Ovary (tissue), 7 donors: ENCODE measurements at regions not wholly inside any gene's neighbourhood (a gene's known extent, or its start where the extent isn't known, plus 50 kb on each side); places are given as distances from the start of the nearest gene placed in this dataset.

ENCODE experiments used
- DNase-seq, 5 donors: peaks; one replicate each; pipeline ENCODE4 v3.0.0-alpha.2; 2019 to 2020
- H3K27ac ChIP-seq, 2 donors: fragments of 200-600 bp; one replicate each; pipeline versions ENCODE4 v1.5.1 to v1.8.0; 2019 to 2022
- H3K27me3 ChIP-seq: fragments of 200-600 bp; one replicate; pipeline ENCODE4 v1.8.0; 2022
- H3K36me3 ChIP-seq: fragments of 200-600 bp; sonication (generic); one replicate; pipeline ENCODE4 v1.5.1; 2019
- H3K4me1 ChIP-seq: one replicate; pipeline ENCODE4 v1.8.1; 2013; ENCODE audit warnings: mild to moderate bottlenecking, moderate library complexity; ENCODE audit not compliant: insufficient read depth
- H3K4me3 ChIP-seq: fragments of 200-600 bp; sonication (generic); one replicate; pipeline ENCODE4 v1.5.1; 2017
- H3K9me3 ChIP-seq, 2 donors: fragments of 200-600 bp in 1 of 2; sonication (generic) in 1 of 2; one replicate each; pipeline versions ENCODE4 v1.5.1 to v1.8.1; 2013 to 2019; ENCODE audit warnings: mild to moderate bottlenecking in 1 of 2, moderate library complexity in 1 of 2
- CTCF ChIP-seq, 3 donors: fragments of 450-650 bp in 2 of 3; fragments of 200-600 bp in 1 of 3; IDR thresholded peaks; one replicate each; pipeline versions ENCODE4 v1.5.1 to v1.8.0; 2016 to 2022; ENCODE audit warnings: antibody characterized with exemption in 3 of 3, mild to moderate bottlenecking in 1 of 3
- EP300 ChIP-seq: sonication (generic); formaldehyde crosslinking; IDR thresholded peaks from one replicate; pipeline ENCODE4 v1.6.1; 2017; ENCODE audit warnings: antibody characterized with exemption
- POLR2A ChIP-seq: fragments of 450-650 bp; IDR thresholded peaks from one replicate; pipeline ENCODE4 v1.6.1; 2017; ENCODE audit warnings: antibody characterized with exemption, mild to moderate bottlenecking, moderate library complexity
- WGBS, 3 donors: extraction: QIAGEN DNeasy Blood & Tissue Kit in 1 of 3; methylation state at CpG; one replicate each; pipeline versions ENCODE4 v1.1.5 to v1.1.7; 2013 to 2017; 5-methylcytosine and 5-hydroxymethylcytosine counted together
- intact Hi-C, 4 donors: fragments of 100-400 bp; cut with DNase I; formaldehyde crosslinking; loops; one replicate each; pipeline versions ENCODE4 v1.11.0 to v1.15.1; 2022 to 2023
- donor health status: DM: no; HTN: no; CAD: no; lungs with moderate emphysema.
- donor health status: DM: no; HTN: no; CAD: no.
- donor health status: Bipolar disorder and iron deficiency.
- donor health status: DM: no; HTN: no; CAD: no.
- donor health status: DM: yes; HTN: yes; CAD: no.

DNA sequence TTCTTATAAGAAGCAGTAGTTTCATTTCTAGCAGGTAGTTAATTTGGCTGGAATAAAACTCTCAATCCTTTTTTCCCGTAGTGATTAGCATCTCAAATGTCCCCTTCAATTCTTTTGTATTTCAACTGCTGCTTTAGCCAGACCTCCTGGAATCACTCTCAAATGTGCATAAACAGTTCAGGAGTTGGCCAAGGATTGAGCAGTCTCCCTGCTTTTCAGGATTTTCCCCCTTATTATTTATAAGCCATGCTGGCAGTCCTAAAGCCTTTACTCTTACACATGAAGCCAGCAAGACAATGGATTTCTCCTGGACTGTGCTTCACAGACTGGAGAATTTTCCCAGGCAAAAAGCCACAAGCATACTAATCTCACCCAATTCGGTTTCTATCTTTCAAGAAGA is 950.1 kb downstream of the VRK1 start:
- Histone ChIP-seq H3K4me3 (no peak overlapping the region), H3K27me3 (no peaks in the 10 kb centered on the region), H3K9me3 (no peaks in the 10 kb centered on the region), H3K36me3 (no peaks in the 10 kb centered on the region), H3K27ac (no peak overlapping the region), H3K4me1 (no peaks in the 10 kb centered on the region)
- intact Hi-C loops, result no loop called here
- TF ChIP-seq POLR2A (no peak), CTCF (IDR thresholded peaks at IDR 0.05) (no peak), EP300 (no peak)
- no peak for DNase-seq
- WGBS, 3 donors, result 22 to 45% (median 40%) methylated on average over 2 of the region's 2 CpGs

GRCh38 chr14:97748616-97749015 is 951.4 kb downstream of the VRK1 start:
- WGBS, 3 donors, result 69 to 79% (median 72%) methylated on average over 5 of the region's 5 CpGs
- intact Hi-C loops, result no loop called here

GRCh38 chr14:97757491-97757890 is 960.3 kb downstream of the VRK1 start:
- no peak for DNase-seq
- Histone ChIP-seq H3K9me3 (no peaks in the 10 kb centered on the region), H3K36me3 (no peaks in the 10 kb centered on the region), H3K4me3 (no peak overlapping the region), H3K4me1 (no peaks in the 10 kb centered on the region), H3K27me3 (no peaks in the 10 kb centered on the region), H3K27ac (no peak overlapping the region)
- WGBS, 3 donors, result 10 to 26% (median 13%) methylated on average over 6 of the region's 6 CpGs
- intact Hi-C loops, result no loop called here
- TF ChIP-seq CTCF (IDR thresholded peaks at IDR 0.05) (no peak), POLR2A (no peak)

More at GRCh38 chr14:97748616-97749015, 951.4 kb downstream of the VRK1 start:
- Histone ChIP-seq H3K9me3 (no peaks in the 10 kb centered on the region), H3K27ac (no peak overlapping the region), H3K27me3 (no peaks in the 10 kb centered on the region), H3K4me1 (no peaks in the 10 kb centered on the region), H3K36me3 (no peaks in the 10 kb centered on the region), H3K4me3 (no peak overlapping the region)
- TF ChIP-seq POLR2A, result no peak
- no peak for TF ChIP-seq CTCF (IDR thresholded peaks at IDR 0.05)
- no peak for TF ChIP-seq EP300
- DNase-seq, result no peak

DNA sequence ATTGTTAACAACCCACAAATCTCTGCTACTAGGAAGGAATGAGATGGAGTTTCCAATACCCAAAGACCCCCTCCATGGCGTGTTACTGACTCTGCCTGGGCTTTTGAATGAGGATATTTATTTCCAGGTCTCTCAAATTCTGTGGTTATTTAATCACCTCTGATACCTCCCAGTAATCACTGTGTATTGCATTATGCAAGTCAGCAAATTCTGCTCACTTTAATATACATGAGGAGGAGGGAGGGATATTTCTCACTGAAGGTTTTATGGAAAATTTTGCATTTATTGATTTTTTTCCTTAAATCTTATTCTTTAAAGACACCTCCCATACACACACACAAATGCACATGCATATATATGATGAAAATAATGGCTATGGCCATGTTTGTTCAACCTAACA is 962.9 kb downstream of the VRK1 start:
- Histone ChIP-seq H3K27me3 (no peaks in the 10 kb centered on the region), H3K4me1 (no peaks in the 10 kb centered on the region), H3K27ac (no peak overlapping the region), H3K36me3 (no peaks in the 10 kb centered on the region), H3K9me3 (no peaks in the 10 kb centered on the region), H3K4me3 (no peak overlapping the region)
- TF ChIP-seq POLR2A, result no peak
- no peak for TF ChIP-seq CTCF (IDR thresholded peaks at IDR 0.05)
- TF ChIP-seq EP300, result no peak
- no peak for DNase-seq
- intact Hi-C loops, result no loop called here
- 67 to 92% (median 71%) methylated on average over 1 of the region's 1 CpG for WGBS, 3 donors

- H3K9me3 ChIP-seq, result no peaks in the 10 kb centered on the region
- intact Hi-C loops, result no loop called here
- DNase-seq, result no peak
- TF ChIP-seq POLR2A (no peak), EP300 (no peak), CTCF (IDR thresholded peaks at IDR 0.05) (no peak)
- no peaks in the 10 kb centered on the region for H3K36me3 ChIP-seq
- no peaks in the 10 kb centered on the region for H3K4me1 ChIP-seq
- WGBS, 3 donors, result 56 to 63% (median 57%) methylated on average over 5 of the region's 5 CpGs
- no peak overlapping the region for H3K4me3 ChIP-seq
- no peak overlapping the region for H3K27ac ChIP-seq
- H3K27me3 ChIP-seq, result no peaks in the 10 kb centered on the region
Measured at GRCh38 chr14:97762386-97762785, 965.2 kb downstream of the VRK1 start.
